Erythroblast (primary cell): ENCODE measurements at regions not wholly inside any gene's neighbourhood (a gene's known extent, or its start where the extent isn't known, plus 50 kb on each side); places are given as distances from the start of the nearest gene placed in this dataset.

Experiments used
- GATA1 ChIP-seq: IDR thresholded peaks from 2 replicates; pipeline ENCODE4 v1.6.1; 2011; ENCODE audit warnings: low read depth, mild to moderate bottlenecking, control low read depth, low read length, moderate library complexity
- POLR2A ChIP-seq: IDR thresholded peaks from 2 replicates; pipeline ENCODE4 v1.6.1; 2011; ENCODE audit warnings: mild to moderate bottlenecking, low read length

DNA sequence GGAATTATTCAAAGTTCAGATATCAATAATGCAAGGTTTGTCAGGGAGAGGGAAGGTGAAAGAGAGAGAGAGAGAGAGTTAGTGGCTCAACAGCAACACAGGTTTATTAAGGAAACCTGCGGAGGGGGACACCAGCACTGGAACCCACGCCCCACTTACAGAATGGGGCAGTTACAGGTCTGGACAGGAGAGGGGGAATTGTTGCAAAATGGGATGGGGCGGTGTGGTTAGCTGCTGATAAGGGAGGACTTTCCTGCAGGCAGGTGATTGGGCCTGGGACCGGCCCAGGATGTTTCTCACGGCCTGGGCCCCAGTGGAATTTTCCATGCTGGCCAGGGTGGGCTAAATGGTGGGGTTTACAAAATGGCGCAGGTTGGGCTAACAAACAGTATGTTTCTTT is 278.2 kb upstream of the SLC16A7 start:
- no peak for TF ChIP-seq POLR2A
- TF ChIP-seq GATA1: no peak
